Ishikawa (cell line): ENCODE measurements at regions not wholly inside any gene's neighbourhood (a gene's known extent, or its start where the extent isn't known, plus 50 kb on each side); places are given as distances from the start of the nearest gene placed in this dataset.

ENCODE experiments used
- CEBPB ChIP-seq: IDR thresholded peaks from 2 replicates; pipeline ENCODE4 v1.6.1; 2012
- CREB1 ChIP-seq: IDR thresholded peaks from 2 replicates; pipeline ENCODE4 v1.6.1; 2012; ENCODE audit warnings: low read depth
- EP300 ChIP-seq: IDR thresholded peaks from 2 replicates; pipeline ENCODE4 v1.6.1; 2012; ENCODE audit warnings: borderline replicate concordance
- FOXM1 ChIP-seq: IDR thresholded peaks from 2 replicates; pipeline ENCODE4 v1.6.1; 2012; ENCODE audit warnings: low read depth, borderline replicate concordance
- MAX ChIP-seq: IDR thresholded peaks from 2 replicates; pipeline ENCODE4 v1.6.1; 2012
- RAD21 ChIP-seq: IDR thresholded peaks from 2 replicates; pipeline ENCODE4 v1.6.1; 2012; ENCODE audit warnings: low read depth
- TAF1 ChIP-seq: IDR thresholded peaks from 2 replicates; pipeline ENCODE4 v1.6.1; 2012; ENCODE audit warnings: low read depth, mild to moderate bottlenecking
- TCF12 ChIP-seq: IDR thresholded peaks from 2 replicates; pipeline ENCODE4 v1.6.1; 2012; ENCODE audit warnings: low read depth
- YY1 ChIP-seq: IDR thresholded peaks from 2 replicates; pipeline ENCODE4 v1.6.1; 2012; ENCODE audit warnings: low read depth
- ZBTB7A ChIP-seq: IDR thresholded peaks from 2 replicates; pipeline ENCODE4 v1.6.1; 2012; ENCODE audit warnings: low read depth
- TF ChIP-seq, protein P1 (sequence below): IDR thresholded peaks from 2 replicates; pipeline ENCODE4 v1.6.1; 2012

GRCh38 chr13:80251403-80251802 is 89.5 kb downstream of the SPRY2 start:
- no peak for TF ChIP-seq CEBPB
- TF ChIP-seq MAX: no peak
- TF ChIP-seq RAD21: peak; percentile 24; the same call in 1 of the 2 replicates
- no peak for TF ChIP-seq FOXM1
- no peak for TF ChIP-seq EP300
- no peak for TF ChIP-seq TCF12
- TF ChIP-seq TAF1: no peak
- no peak for TF ChIP-seq ZBTB7A
- TF ChIP-seq, protein P1, sequence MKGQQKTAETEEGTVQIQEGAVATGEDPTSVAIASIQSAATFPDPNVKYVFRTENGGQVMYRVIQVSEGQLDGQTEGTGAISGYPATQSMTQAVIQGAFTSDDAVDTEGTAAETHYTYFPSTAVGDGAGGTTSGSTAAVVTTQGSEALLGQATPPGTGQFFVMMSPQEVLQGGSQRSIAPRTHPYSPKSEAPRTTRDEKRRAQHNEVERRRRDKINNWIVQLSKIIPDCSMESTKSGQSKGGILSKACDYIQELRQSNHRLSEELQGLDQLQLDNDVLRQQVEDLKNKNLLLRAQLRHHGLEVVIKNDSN: no peak
- TF ChIP-seq YY1: no peak
- TF ChIP-seq CREB1: no peak
